CD4-positive, alpha-beta T cell treated with Interleukin-12 subunit alpha and Interleukin-12 subunit beta, for 1 hour (primary cell): ENCODE measurements at regions not wholly inside any gene's neighbourhood (a gene's known extent, or its start where the extent isn't known, plus 50 kb on each side); places are given as distances from the start of the nearest gene placed in this dataset.
"Not testable (repeated sequence)": the region's sequence is repeated elsewhere in the genome, so short reads cannot be mapped to it uniquely, and the experiment has no call there.

Experiments used
- DNase-seq: peaks from one replicate; pipeline ENCODE4 v3.0.0-alpha.2; 2020

GRCh38 chr12:116361414-116362223, 84.1 kb upstream of the MED13L start:
- DNase-seq, result no peak

- DNase-seq, result no peak
Observed at GRCh38 chr12:116365114-116365513, 87.6 kb upstream of the MED13L start.

- DNase-seq, result no peak
Observed at GRCh38 chr12:116365606-116366455, 88.3 kb upstream of the MED13L start.

DNA sequence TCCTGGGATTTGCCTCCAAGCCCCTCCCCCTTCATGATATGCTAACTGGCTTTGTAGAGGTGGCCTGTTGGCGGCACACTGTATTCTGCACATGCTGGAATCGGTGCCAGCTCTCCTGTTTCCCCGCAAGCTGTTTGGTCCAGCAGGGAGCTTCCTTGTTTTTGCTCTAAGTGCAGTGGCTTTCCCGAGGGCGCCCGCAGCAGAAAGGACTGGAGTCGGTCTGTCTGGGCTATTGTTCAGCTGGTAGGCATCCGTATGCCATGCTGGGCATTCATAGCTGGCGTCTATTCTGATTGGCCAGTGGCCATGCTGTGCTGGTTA, 88.9 kb upstream of the MED13L start:
- DNase-seq, result no peak

DNA sequence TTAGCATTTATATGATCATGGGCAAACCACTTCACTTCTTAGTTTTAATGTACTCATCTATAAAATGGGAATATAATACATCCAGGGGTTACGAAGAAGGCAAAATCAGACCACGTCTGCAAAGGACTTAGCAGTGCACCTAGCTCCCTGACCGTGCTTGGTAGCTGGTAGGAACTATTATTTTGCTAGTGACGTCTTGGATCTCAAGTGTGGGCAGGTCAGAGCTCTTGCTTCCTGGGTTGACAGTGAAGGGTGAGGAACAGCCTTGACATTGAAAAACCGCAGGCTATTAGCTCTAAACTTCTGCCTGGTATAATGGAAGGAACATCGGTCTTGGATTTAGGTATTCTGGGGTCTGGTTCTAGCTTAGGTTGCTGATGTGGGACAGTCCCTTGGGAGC, 89.3 kb upstream of the MED13L start:
- no peak for DNase-seq

DNA sequence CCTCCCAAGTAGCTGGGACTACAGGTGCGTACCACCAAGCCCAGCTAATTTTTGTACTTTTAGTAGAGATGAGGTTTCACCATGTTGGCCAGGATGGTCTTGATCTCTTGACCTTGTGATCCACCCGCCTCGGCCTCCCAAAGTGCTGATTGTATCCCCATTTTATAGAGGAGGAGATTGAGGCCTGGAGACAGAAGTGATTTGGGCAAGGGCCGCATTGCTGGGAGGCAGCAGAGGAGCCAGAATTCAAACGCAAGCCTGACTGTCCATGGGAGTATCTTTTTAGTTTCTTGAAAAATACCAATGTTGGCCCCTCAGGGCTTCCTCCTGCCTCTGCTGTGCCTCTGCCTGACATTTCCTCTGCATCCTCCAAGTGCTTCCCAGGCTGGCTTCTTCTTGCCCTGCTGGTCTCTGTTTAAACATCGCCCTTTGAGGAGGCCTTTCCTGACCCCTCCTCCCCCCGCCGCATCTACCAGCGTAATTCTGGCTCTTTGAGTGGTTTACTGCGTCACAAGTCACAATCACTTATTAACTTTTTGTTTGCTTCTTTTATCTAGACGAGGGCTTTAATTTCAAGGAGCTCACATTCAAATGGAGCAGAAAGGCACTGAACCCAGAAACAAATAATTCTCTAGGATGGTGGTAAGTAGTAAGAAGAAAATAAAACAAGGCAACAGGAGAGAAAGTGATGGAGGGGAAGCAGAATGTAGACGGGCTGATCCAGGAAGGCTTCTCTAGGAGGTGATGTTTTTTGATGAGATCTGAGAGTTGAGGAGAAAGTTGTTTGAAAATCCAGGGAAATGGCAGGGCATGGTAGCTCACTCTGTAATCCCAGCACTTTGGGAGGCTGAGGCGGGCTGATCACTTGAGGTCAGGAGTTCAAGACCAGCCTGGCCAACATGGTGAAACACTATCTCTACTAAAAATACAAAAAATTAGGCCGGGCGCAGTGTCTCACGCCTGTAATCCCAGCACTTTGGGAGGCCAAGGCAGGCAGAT, 91.0 kb upstream of the MED13L start:
- no peak for DNase-seq

GRCh38 chr12:116370004-116370404, 92.5 kb upstream of the MED13L start:
- DNase-seq, result no peak

GRCh38 chr12:116370886-116371580, 93.5 kb upstream of the MED13L start:
- DNase-seq, result no peak

GRCh38 chr12:116372815-116373214, 95.3 kb upstream of the MED13L start:
- no peak for DNase-seq

DNA sequence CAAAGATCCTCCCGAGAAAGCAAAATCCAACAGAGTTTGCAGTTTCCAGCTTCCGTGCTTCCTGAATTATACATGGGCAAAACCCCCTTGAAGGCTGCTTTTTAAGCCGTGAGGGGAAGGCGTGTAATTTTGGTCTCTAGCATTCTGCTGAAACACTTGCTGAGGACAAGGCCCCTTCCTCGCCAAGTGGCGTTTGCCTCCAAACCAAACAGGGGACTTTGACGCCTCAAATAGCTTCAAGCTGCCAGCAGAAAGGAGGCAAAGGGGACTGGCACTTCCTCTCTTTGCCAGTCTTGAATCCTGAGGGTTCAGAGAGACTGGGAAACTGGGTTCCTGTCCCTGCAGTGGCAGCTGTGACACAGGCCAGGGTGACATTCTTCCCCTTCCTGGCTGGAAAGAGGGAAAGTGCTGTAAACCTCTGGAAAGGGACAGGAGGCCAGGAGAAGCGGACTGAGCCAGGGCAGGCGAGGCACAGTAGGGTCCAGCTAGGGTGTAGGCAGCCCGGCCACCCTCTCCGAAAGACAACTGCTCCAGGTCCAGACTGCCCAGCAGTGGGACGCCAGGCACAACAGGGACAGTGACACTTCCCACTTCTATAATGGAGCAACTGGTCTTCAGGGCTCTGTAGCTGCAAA, 96.2 kb upstream of the MED13L start:
- no peak for DNase-seq

DNA sequence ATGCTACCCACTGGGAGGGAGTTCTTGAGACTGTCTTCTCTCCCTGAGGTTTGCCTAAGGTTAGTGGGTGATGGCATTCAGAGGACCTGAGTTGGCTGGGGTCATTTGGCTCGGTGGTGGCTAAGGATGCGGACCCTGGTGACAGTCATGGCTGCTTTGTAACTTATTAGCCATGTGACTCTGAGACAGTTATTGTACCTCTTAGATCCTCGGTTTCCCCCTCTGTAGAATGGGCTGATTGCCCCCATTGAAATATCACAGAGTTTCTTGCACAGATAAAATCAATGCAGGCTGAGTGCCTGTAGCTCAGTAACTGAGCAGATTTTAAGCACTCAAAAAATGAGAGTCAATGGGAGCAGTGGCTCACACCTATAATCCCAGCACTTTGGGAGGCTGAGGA, 96.7 kb upstream of the MED13L start:
- DNase-seq, result no peak

DNA sequence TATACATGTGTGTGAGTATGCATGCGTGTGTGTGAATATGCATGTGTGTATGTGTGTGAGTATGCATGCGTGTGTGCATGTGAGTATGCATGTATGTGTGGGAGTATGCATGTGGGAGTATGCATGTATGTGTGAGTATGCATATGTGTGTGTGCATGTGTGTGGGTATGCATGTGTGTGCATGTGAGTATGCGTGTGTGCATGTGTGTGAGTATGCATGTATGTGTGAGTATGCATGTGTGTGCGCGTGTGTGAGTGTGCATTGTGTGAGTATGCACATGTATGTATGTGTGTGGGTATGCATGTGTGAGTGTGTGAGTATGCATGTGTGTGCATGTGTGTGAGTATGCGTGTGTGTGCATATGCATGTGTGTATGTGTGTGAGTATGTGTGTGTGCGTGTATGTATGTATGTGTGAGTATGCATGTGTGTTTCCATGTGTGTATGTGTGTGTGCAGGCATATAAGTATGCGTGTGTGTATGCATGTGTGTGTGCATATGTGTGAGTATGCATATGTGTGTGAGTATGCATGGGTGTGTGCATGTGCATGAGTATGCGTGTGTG, 97.9 kb upstream of the MED13L start:
- no peak for DNase-seq

GRCh38 chr12:116376354-116377193, 99.1 kb upstream of the MED13L start:
- DNase-seq, result no peak

GRCh38 chr12:116377194-116377571, 99.7 kb upstream of the MED13L start:
- not testable (repeated sequence) for DNase-seq

- DNase-seq, result no peak
Observed at GRCh38 chr12:116378002-116378401, 100.5 kb upstream of the MED13L start.

- DNase-seq, result no peak
Observed at GRCh38 chr12:116380108-116380507, 102.6 kb upstream of the MED13L start.

DNA sequence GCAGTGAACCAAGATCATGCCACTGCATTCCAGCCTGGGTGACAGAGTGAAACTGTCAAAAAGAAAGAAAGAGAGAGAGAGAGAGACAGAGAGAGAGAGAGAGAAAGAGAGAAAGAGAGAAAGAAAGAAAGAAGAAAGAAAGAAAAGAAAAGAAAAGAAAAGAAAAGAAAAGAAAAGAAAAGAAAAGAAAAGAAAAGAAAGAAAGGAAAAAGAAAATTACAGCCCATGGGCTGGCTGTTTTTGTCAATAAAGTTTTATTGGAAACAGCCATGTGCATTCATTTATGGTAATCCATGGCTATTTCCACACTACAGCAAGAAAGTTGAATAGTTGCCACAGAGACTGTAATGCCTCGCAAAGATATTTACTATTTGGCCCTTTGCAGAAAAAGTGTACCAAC, 103.2 kb upstream of the MED13L start:
- not testable (repeated sequence) for DNase-seq

DNA sequence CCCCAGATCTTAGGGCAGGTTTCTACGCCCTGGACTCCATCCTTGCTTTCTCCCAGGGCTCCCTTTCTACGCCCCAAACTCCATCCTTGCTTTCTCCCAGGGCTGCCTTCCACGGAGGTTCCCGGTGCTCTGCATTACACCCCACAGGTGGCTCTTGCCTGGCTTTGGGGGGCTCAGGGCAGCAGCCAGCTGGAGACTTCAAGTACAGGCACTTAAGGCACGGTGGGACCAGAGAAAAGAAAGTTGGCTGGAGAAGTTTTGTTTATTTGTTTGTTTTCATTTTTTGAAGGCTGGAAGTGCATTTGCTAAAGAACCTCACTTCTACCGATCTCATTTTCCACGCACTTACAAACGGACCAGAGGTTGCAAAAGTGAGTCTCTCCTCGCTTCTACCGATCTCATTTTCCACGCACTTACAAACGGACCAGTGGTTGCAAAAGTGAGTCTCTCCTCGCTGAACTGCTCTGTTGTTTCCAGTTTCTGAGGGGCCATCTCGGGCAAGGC, 103.8 kb upstream of the MED13L start:
- no peak for DNase-seq

GRCh38 chr12:116381744-116382685, 104.5 kb upstream of the MED13L start:
- DNase-seq, result no peak
